DOHH2 (cell line): ENCODE measurements at regions not wholly inside any gene's neighbourhood (a gene's known extent, or its start where the extent isn't known, plus 50 kb on each side); places are given as distances from the start of the nearest gene placed in this dataset.

Experiments
- H3F3A ChIP-seq: fragments of 200-600 bp; sonication (generic), shearing (Covaris generic); 2 replicates; pipeline ENCODE4 v1.6.0; 2016; ENCODE audit warnings: antibody characterized with exemption, mild to moderate bottlenecking; ENCODE audit not compliant: control insufficient read depth, insufficient read depth
- H3K27ac ChIP-seq: fragments of 200-600 bp; sonication (generic); 2 replicates; pipeline ENCODE4 v1.5.1; 2014; ENCODE audit warnings: low read depth, mild to moderate bottlenecking, low read length, moderate library complexity
- H3K27me3 ChIP-seq: fragments of 200-600 bp; sonication (generic); 2 replicates; pipeline ENCODE4 v1.6.1; 2014; ENCODE audit warnings: mild to moderate bottlenecking, low read length, mixed read lengths; ENCODE audit not compliant: control insufficient read depth
- H3K36me3 ChIP-seq: fragments of 200-600 bp; sonication (generic); 2 replicates; pipeline ENCODE4 v1.6.1; 2014; ENCODE audit warnings: mild to moderate bottlenecking, low read length, moderate library complexity, mixed read lengths; ENCODE audit not compliant: control insufficient read depth
- H3K4me1 ChIP-seq: fragments of 200-600 bp; sonication (generic); 2 replicates; pipeline ENCODE4 v1.6.1; 2014; ENCODE audit warnings: mild to moderate bottlenecking, low read length, mixed read lengths; ENCODE audit not compliant: control insufficient read depth
- H3K4me2 ChIP-seq: fragments of 200-600 bp; sonication (generic); 2 replicates; pipeline ENCODE4 v1.6.0; 2014; ENCODE audit warnings: mild to moderate bottlenecking, low read length, moderate library complexity
- H3K4me3 ChIP-seq: fragments of 200-600 bp; sonication (generic); 2 replicates; pipeline ENCODE4 v1.5.1; 2014; ENCODE audit warnings: mild to moderate bottlenecking, low read length, mixed read lengths
- H3K79me2 ChIP-seq: fragments of 200-600 bp; sonication (generic); 2 replicates; pipeline ENCODE4 v1.6.1; 2014; ENCODE audit warnings: mild to moderate bottlenecking, low read length, mixed read lengths; ENCODE audit not compliant: control insufficient read depth
- H3K9me2 ChIP-seq: fragments of 200-600 bp; sonication (generic); replicated peaks from 2 replicates; pipeline ENCODE4 v1.6.1; 2014; ENCODE audit warnings: mild to moderate bottlenecking, low read length, mixed read lengths; ENCODE audit not compliant: control insufficient read depth
- H3K9me3 ChIP-seq: fragments of 200-600 bp; sonication (generic); 2 replicates; pipeline ENCODE4 v1.6.1; 2014; ENCODE audit warnings: antibody characterized with exemption, low read length, mixed read lengths; ENCODE audit not compliant: control insufficient read depth, insufficient read depth
- H4K20me1 ChIP-seq: fragments of 200-600 bp; sonication (generic); 2 replicates; pipeline ENCODE4 v1.6.0; 2014; ENCODE audit warnings: low read depth, mild to moderate bottlenecking, antibody characterized with exemption, low read length, moderate library complexity; ENCODE audit not compliant: control insufficient read depth, insufficient read depth
- CTCF ChIP-seq: fragments of 200-600 bp; sonication (generic); IDR thresholded peaks from one replicate; pipeline ENCODE4 v1.5.1; 2014; ENCODE audit warnings: antibody characterized with exemption, mild to moderate bottlenecking, low read depth, low read length; ENCODE audit not compliant: poor library complexity, severe bottlenecking
- EZH2phosphoT487 ChIP-seq: fragments of 200-600 bp; sonication (generic); IDR thresholded peaks from 2 replicates; pipeline ENCODE4 v1.6.1; 2017; ENCODE audit warnings: borderline replicate concordance, mild to moderate bottlenecking, antibody characterized with exemption, low read length, moderate library complexity, mixed read lengths

GRCh38 chr20:61125546-61126180 is 126.4 kb upstream of the CDH4 start:
- Histone ChIP-seq H4K20me1 (no peaks in the 10 kb centered on the region), H3K4me1 (no peaks in the 10 kb centered on the region)

GRCh38 chr20:61126369-61127195 is 125.5 kb upstream of the CDH4 start:
- Histone ChIP-seq H3K9me3 (no peaks in the 10 kb centered on the region), H3K27me3 (no peaks in the 10 kb centered on the region), H3K4me1 (no peaks in the 10 kb centered on the region), H3K9me2 (no peaks in the 10 kb centered on the region), H4K20me1 (no peaks in the 10 kb centered on the region), H3K4me2 (no peak overlapping the region), H3K79me2 (no peaks in the 10 kb centered on the region), H3K4me3 (no peak overlapping the region), H3K27ac (no peak overlapping the region), H3K36me3 (no peaks in the 10 kb centered on the region), H3F3A (no peaks in the 10 kb centered on the region)
- TF ChIP-seq EZH2phosphoT487 (no peak), CTCF (no peak)

More at GRCh38 chr20:61125546-61126180, 126.4 kb upstream of the CDH4 start:
- TF ChIP-seq EZH2phosphoT487 (no peak), CTCF (no peak)
- Histone ChIP-seq H3K27me3 (no peaks in the 10 kb centered on the region), H3K36me3 (no peaks in the 10 kb centered on the region), H3K9me3 (no peaks in the 10 kb centered on the region), H3F3A (no peaks in the 10 kb centered on the region), H3K4me2 (no peak overlapping the region), H3K4me3 (no peak overlapping the region), H3K79me2 (no peaks in the 10 kb centered on the region), H3K27ac (no peak overlapping the region), H3K9me2 (no peaks in the 10 kb centered on the region)

GRCh38 chr20:61127311-61128039 is 124.6 kb upstream of the CDH4 start:
- no peaks in the 10 kb centered on the region for H3K27me3 ChIP-seq
- H3K27ac ChIP-seq, result no peak overlapping the region

More at GRCh38 chr20:61127311-61128039, 124.6 kb upstream of the CDH4 start:
- Histone ChIP-seq H3K4me3 (no peak overlapping the region), H4K20me1 (no peaks in the 10 kb centered on the region), H3K4me2 (no peak overlapping the region), H3K9me3 (no peaks in the 10 kb centered on the region), H3K4me1 (no peaks in the 10 kb centered on the region), H3K79me2 (no peaks in the 10 kb centered on the region), H3F3A (no peaks in the 10 kb centered on the region), H3K36me3 (no peaks in the 10 kb centered on the region), H3K9me2 (no peaks in the 10 kb centered on the region)
- TF ChIP-seq CTCF (no peak), EZH2phosphoT487 (no peak)
